RWPE1 (cell line): ENCODE measurements at regions not wholly inside any gene's neighbourhood (a gene's known extent, or its start where the extent isn't known, plus 50 kb on each side); places are given as distances from the start of the nearest gene placed in this dataset.

Source experiments
- CTCF ChIA-PET: fragments of 350-600 bp; sonication (Branson Sonifier 250); formaldehyde crosslinking; extraction: SDS; loops from one replicate; lab custom pipeline; 2021; lab: Yijun Ruan, JAX
- POLR2A ChIA-PET: fragments of 400-600 bp; formaldehyde crosslinking; extraction: SDS; loops from one replicate; lab custom pipeline; 2020; ENCODE audit warnings: antibody characterized with exemption; ENCODE audit not compliant: low non-redundant PET; lab: Yijun Ruan, JAX
- DNase-seq: peaks from one replicate; pipeline ENCODE4 v3.0.0; 2012; ENCODE audit warnings: low spot score
- H3K27ac ChIP-seq: fragments of 450-650 bp; 2 replicates; pipeline ENCODE4 v1.5.1; 2017
- CTCF ChIP-seq: fragments of 450-650 bp; conservative IDR thresholded peaks from 2 replicates; pipeline ENCODE4 v1.5.1; 2017; ENCODE audit warnings: low read depth, mild to moderate bottlenecking

- no peak overlapping the region for H3K27ac ChIP-seq
- DNase-seq: peak; percentile 20
- no peak for TF ChIP-seq CTCF
- ChIA-PET CTCF (no interaction called here), POLR2A (no interaction called here)
Measured at GRCh38 chr5:2633992-2634391, 117.5 kb downstream of the IRX2 start.

GRCh38 chr5:2631758-2632157 is 119.7 kb downstream of the IRX2 start:
- POLR2A ChIA-PET: no interaction called here
- no peak for DNase-seq
- CTCF ChIA-PET: no interaction called here
- no peak for TF ChIP-seq CTCF
- H3K27ac ChIP-seq: no peak overlapping the region

GRCh38 chr5:2629045-2629444 is 122.4 kb downstream of the IRX2 start:
- POLR2A ChIA-PET: no interaction called here
- CTCF ChIA-PET: interaction anchor here (0.6 kb wide), 1 partner anchor 1003 kb away, joined by 4 read pairs; no protein-coding TSS in a partner anchor
- no peak overlapping the region for H3K27ac ChIP-seq
- no peak for DNase-seq
- no peak for TF ChIP-seq CTCF

- H3K27ac ChIP-seq: no peak overlapping the region
- TF ChIP-seq CTCF: no peak
- POLR2A ChIA-PET: no interaction called here
- no peak for DNase-seq
- CTCF ChIA-PET: interaction anchor here (1.0 kb wide), 1 partner anchor 19 kb away, joined by 3 read pairs; no protein-coding TSS in a partner anchor
Measured at GRCh38 chr5:2627867-2628266, 123.6 kb downstream of the IRX2 start.

- no peak overlapping the region for H3K27ac ChIP-seq
Measured at GRCh38 chr5:2626572-2626971, 124.9 kb downstream of the IRX2 start.

GRCh38 chr5:2622866-2623265 is 128.6 kb downstream of the IRX2 start:
- TF ChIP-seq CTCF: no peak
- no peak for DNase-seq
- ChIA-PET CTCF (interaction anchor here (0.6 to 0.9 kb wide), 3 partner anchors 11 to 105 kb away, joined by 3 to 4 read pairs (median 4); no protein-coding TSS in a partner anchor), POLR2A (no interaction called here)
- no peak overlapping the region for H3K27ac ChIP-seq

More at GRCh38 chr5:2626572-2626971, 124.9 kb downstream of the IRX2 start:
- DNase-seq: no peak
- POLR2A ChIA-PET: no interaction called here
- TF ChIP-seq CTCF: no peak
- CTCF ChIA-PET: no interaction called here
